ENCODE measurements at regions not wholly inside any gene's neighbourhood (a gene's known extent, or its start where the extent isn't known, plus 50 kb on each side); places are given as distances from the start of the nearest gene placed in this dataset.

DNA sequence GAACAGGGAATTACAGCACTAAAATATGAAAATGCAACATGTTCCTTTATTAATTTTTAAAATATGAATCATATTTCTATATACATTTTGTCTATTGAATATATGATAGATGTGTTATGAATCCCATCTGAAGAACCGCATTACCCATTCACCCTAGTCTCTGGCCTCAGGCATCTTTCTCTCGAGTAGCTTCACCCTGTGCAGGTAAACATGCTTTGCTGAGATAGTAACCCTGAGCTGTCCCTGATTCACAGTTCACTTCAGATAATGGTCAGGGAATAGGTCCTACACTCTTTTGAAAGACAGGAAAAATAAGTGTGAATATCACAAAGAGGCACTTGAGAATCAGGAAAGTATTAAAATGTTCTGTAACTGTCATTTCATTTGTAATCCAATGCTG is 766.8 kb downstream of the IRX1 start:
- no peak for TF ChIP-seq POLR2A (IDR thresholded peaks at IDR 0.05)
- TF ChIP-seq, protein P1, sequence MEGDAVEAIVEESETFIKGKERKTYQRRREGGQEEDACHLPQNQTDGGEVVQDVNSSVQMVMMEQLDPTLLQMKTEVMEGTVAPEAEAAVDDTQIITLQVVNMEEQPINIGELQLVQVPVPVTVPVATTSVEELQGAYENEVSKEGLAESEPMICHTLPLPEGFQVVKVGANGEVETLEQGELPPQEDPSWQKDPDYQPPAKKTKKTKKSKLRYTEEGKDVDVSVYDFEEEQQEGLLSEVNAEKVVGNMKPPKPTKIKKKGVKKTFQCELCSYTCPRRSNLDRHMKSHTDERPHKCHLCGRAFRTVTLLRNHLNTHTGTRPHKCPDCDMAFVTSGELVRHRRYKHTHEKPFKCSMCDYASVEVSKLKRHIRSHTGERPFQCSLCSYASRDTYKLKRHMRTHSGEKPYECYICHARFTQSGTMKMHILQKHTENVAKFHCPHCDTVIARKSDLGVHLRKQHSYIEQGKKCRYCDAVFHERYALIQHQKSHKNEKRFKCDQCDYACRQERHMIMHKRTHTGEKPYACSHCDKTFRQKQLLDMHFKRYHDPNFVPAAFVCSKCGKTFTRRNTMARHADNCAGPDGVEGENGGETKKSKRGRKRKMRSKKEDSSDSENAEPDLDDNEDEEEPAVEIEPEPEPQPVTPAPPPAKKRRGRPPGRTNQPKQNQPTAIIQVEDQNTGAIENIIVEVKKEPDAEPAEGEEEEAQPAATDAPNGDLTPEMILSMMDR (IDR thresholded peaks at IDR 0.05), result no peak
